ENCODE measurements at regions not wholly inside any gene's neighbourhood (a gene's known extent, or its start where the extent isn't known, plus 50 kb on each side); places are given as distances from the start of the nearest gene placed in this dataset.
"Not testable (repeated sequence)": the region's sequence is repeated elsewhere in the genome, so short reads cannot be mapped to it uniquely, and the experiment has no call there.

GRCh38 chr2:64918220-64918886 is 70.8 kb upstream of the SLC1A4 start:
- no peak for DNase-seq (ENCODE audit: low read depth in 2 of 2)

- no peak for DNase-seq (ENCODE audit: low read depth in 2 of 2)
These were observed 69.9 kb upstream of the SLC1A4 start for GRCh38 chr2:64919261-64919660.

- DNase-seq (ENCODE audit: low read depth in 2 of 2): no peak
These were observed 66.5 kb upstream of the SLC1A4 start for GRCh38 chr2:64922482-64923384.

- DNase-seq (ENCODE audit: low read depth in 2 of 2): no peak
These were observed 65.9 kb upstream of the SLC1A4 start for GRCh38 chr2:64923385-64923710.

GRCh38 chr2:64924170-64924934 is 64.8 kb upstream of the SLC1A4 start:
- no peak for DNase-seq (ENCODE audit: low read depth in 2 of 2)

- DNase-seq (ENCODE audit: low read depth in 2 of 2): not testable (repeated sequence)
These were observed 63.1 kb upstream of the SLC1A4 start for GRCh38 chr2:64925930-64926722.

- DNase-seq (ENCODE audit: low read depth in 2 of 2): no peak
These were observed 60.4 kb upstream of the SLC1A4 start for GRCh38 chr2:64928813-64929212.

GRCh38 chr2:64929333-64929732 is 59.9 kb upstream of the SLC1A4 start:
- no peak for DNase-seq (ENCODE audit: low read depth in 2 of 2)

- DNase-seq (ENCODE audit: low read depth in 2 of 2): no peak
These were observed 58.9 kb upstream of the SLC1A4 start for GRCh38 chr2:64930258-64930671.

- DNase-seq (ENCODE audit: low read depth in 2 of 2): no peak
These were observed 57.7 kb upstream of the SLC1A4 start for GRCh38 chr2:64931246-64932115.

GRCh38 chr2:64932116-64932370 is 57.2 kb upstream of the SLC1A4 start:
- no peak for DNase-seq (ENCODE audit: low read depth in 2 of 2)

- DNase-seq (ENCODE audit: low read depth in 2 of 2): no peak
These were observed 56.6 kb upstream of the SLC1A4 start for GRCh38 chr2:64932371-64933216.

- no peak for DNase-seq (ENCODE audit: low read depth in 2 of 2)
These were observed 54.7 kb upstream of the SLC1A4 start for GRCh38 chr2:64934530-64934929.

GRCh38 chr2:64936809-64937208 is 52.4 kb upstream of the SLC1A4 start:
- no peak for DNase-seq (ENCODE audit: low read depth in 2 of 2)

- not testable (repeated sequence) for DNase-seq (ENCODE audit: low read depth in 2 of 2)
These were observed 51.9 kb upstream of the SLC1A4 start for GRCh38 chr2:64937314-64937686.

- DNase-seq (ENCODE audit: low read depth in 2 of 2): no peak
These were observed 51.3 kb upstream of the SLC1A4 start for GRCh38 chr2:64937687-64938491.

GRCh38 chr2:64938607-64939285 is 50.5 kb upstream of the SLC1A4 start:
- no peak for DNase-seq (ENCODE audit: low read depth in 2 of 2)

GRCh38 chr2:64939332-64939917 is 49.8 kb upstream of the SLC1A4 start:
- no peak for DNase-seq (ENCODE audit: low read depth in 2 of 2)

Measured in stimulated activated CD4-positive, alpha-beta T cell treated with anti-CD3 and anti-CD28 coated beads, Interleukin-4, amount 100 ng/mL, for 48 hours (primary cell).